A673 (cell line): ENCODE measurements at regions not wholly inside any gene's neighbourhood (a gene's known extent, or its start where the extent isn't known, plus 50 kb on each side); places are given as distances from the start of the nearest gene placed in this dataset.
"Not testable (repeated sequence)": the region's sequence is repeated elsewhere in the genome, so short reads cannot be mapped to it uniquely, and the experiment has no call there.

Experiments used
- CTCF ChIP-seq: fragments of 300-800, 200-600 bp; sonication (generic); conservative IDR thresholded peaks from 2 replicates; pipeline ENCODE4 v1.5.1; 2017; ENCODE audit warnings: low read depth, mild to moderate bottlenecking, antibody characterized with exemption, low read length, moderate library complexity, mixed read lengths
- EZH2 ChIP-seq: fragments of 200-600 bp; sonication (generic); IDR thresholded peaks from 2 replicates; pipeline ENCODE4 v1.6.1; 2017; ENCODE audit warnings: borderline replicate concordance, low read depth, mild to moderate bottlenecking, mixed read lengths, antibody characterized with exemption, low read length; ENCODE audit not compliant: poor library complexity, severe bottlenecking

- TF ChIP-seq CTCF, EZH2: not testable (repeated sequence)
Observed at GRCh38 chr10:6677129-6677528, 97.1 kb upstream of the PRKCQ start.
